GM12891 (cell line): ENCODE measurements at regions not wholly inside any gene's neighbourhood (a gene's known extent, or its start where the extent isn't known, plus 50 kb on each side); places are given as distances from the start of the nearest gene placed in this dataset.
"Not testable (repeated sequence)": the region's sequence is repeated elsewhere in the genome, so short reads cannot be mapped to it uniquely, and the experiment has no call there.

Source experiments
- DNase-seq: peaks from one replicate; pipeline ENCODE4 v3.0.0; 2011; ENCODE audit warnings: low spot score; ENCODE audit not compliant: insufficient read length
- FAIRE-seq: peaks from 2 replicates; lab custom pipeline; 2011; peaks lifted over from hg19 to GRCh38; lab: Jason Lieb, UNC
- PAX5 ChIP-seq: IDR thresholded peaks from 2 replicates; pipeline ENCODE4 v1.6.1; 2011; ENCODE audit warnings: low read length, moderate library complexity, mild to moderate bottlenecking; ENCODE audit not compliant: insufficient read depth, severe bottlenecking
- POLR2A ChIP-seq: IDR thresholded peaks from 2 replicates; pipeline ENCODE4 v1.6.1; 2011; ENCODE audit warnings: low read depth, low read length, control low read depth
- POLR2AphosphoS5 ChIP-seq: IDR thresholded peaks from 2 replicates; pipeline ENCODE4 v1.6.1; 2011; ENCODE audit warnings: low read depth, low read length, control low read depth
- POU2F2 ChIP-seq: IDR thresholded peaks from 2 replicates; pipeline ENCODE4 v1.6.1; 2011; ENCODE audit warnings: low read depth, mild to moderate bottlenecking, control low read depth, low read length, moderate library complexity
- SPI1 ChIP-seq: IDR thresholded peaks from 2 replicates; pipeline ENCODE4 v1.6.1; 2011; ENCODE audit warnings: low read depth, low read length, control low read depth
- TAF1 ChIP-seq: IDR thresholded peaks from 2 replicates; pipeline ENCODE4 v1.6.1; 2011; ENCODE audit warnings: low read depth, low read length, control low read depth

DNA sequence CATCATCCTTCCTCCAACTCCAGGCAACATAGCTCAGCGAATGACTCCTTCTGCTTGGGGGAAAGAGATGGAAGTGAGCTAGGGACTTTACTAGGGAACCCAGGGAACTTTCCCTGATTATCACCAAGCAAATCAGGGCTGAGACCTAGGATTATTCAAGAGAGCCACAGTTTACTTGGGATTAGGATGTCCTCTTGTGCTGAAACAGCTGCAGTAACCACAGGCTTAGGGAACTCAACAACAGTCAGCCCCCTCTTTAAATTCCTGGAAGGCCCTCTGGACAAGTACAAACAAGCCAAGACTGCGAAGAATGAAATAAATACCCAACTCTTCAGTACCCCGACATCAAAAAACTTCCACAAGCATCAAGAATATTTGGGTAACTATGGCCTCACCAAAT, 700.9 kb downstream of the COL12A1 start:
- no peak for TF ChIP-seq POU2F2
- TF ChIP-seq PAX5 = no peak
- no peak for TF ChIP-seq POLR2AphosphoS5
- no peak for TF ChIP-seq TAF1
- TF ChIP-seq SPI1 = no peak
- TF ChIP-seq POLR2A = no peak
- FAIRE-seq = no peak
- DNase-seq = no peak

- TF ChIP-seq SPI1 (no peak), POU2F2 (no peak), TAF1 (no peak), POLR2A (no peak), PAX5 (no peak), POLR2AphosphoS5 (no peak)
- DNase-seq (no peak), FAIRE-seq (no peak)
These were observed 713.3 kb downstream of the COL12A1 start for GRCh38 chr6:74492587-74492986.

DNA sequence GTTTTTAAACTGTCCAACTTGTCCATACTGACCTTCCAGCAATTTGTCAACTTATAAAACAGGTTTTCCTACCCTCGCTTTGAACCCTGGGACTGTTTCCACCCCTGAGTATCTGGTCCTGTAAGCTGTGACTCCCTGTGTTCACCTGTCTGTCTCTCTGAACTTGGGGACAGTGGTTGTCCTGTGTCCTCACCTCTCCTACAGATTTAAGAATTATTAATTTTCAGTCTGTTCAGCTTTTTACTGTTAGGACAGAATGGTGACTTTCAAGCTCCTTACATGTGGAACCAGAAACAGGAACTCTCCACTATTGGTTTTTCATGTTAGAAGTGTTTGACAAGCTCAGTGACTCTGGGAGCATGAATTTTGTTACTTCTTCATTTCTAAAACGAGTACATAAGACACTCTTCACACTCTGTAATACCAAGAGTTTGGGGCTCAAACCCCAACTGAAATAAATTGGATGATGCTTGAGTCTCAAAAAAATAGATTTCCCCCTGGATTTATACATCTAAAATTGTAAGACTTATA, 713.9 kb downstream of the COL12A1 start:
- FAIRE-seq = no peak
- TF ChIP-seq TAF1 = no peak
- no peak for TF ChIP-seq POU2F2
- TF ChIP-seq POLR2A = no peak
- no peak for TF ChIP-seq POLR2AphosphoS5
- TF ChIP-seq PAX5 = no peak
- TF ChIP-seq SPI1 = no peak
- no peak for DNase-seq

- DNase-seq, FAIRE-seq: not testable (repeated sequence)
These were observed 717.1 kb downstream of the COL12A1 start for GRCh38 chr6:74488726-74489125.

GRCh38 chr6:74482180-74482579, 723.7 kb downstream of the COL12A1 start:
- no peak for FAIRE-seq
- DNase-seq = no peak
- no peak for TF ChIP-seq SPI1
- no peak for TF ChIP-seq POLR2AphosphoS5
- TF ChIP-seq TAF1 = no peak
- no peak for TF ChIP-seq POU2F2
- no peak for TF ChIP-seq PAX5
- TF ChIP-seq POLR2A = no peak

DNA sequence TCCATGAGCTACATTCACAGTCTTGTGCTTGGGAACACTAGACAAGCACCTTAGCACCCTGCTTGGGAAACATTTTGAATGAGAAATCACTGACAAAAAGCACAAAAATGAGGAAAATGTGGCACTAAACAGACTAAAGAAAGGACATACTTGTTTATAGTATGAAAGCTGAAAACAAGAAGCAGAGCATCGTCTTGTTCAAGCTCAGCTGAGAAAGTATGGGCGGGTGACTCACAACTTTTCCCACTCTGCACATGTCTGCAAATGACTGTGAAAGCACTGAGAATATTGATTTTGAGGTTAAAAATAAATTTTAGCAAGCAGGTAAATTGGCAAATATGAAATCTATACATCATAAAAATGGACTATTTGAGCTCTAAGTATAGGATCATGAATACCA, 725.3 kb downstream of the COL12A1 start:
- FAIRE-seq (no peak), DNase-seq (no peak)
- TF ChIP-seq POLR2AphosphoS5 = no peak
- TF ChIP-seq POLR2A = no peak
- TF ChIP-seq TAF1 = no peak
- no peak for TF ChIP-seq POU2F2
- no peak for TF ChIP-seq PAX5
- no peak for TF ChIP-seq SPI1

- no peak for FAIRE-seq
- DNase-seq = no peak
- TF ChIP-seq SPI1 (no peak), POU2F2 (no peak), PAX5 (no peak), POLR2A (no peak), TAF1 (no peak), POLR2AphosphoS5 (no peak)
These were observed 725.9 kb downstream of the COL12A1 start for GRCh38 chr6:74479960-74480359.

- DNase-seq (no peak), FAIRE-seq (no peak)
- TF ChIP-seq POLR2A (no peak), POLR2AphosphoS5 (no peak), POU2F2 (no peak), PAX5 (no peak), SPI1 (no peak), TAF1 (no peak)
These were observed 726.4 kb downstream of the COL12A1 start for GRCh38 chr6:74479420-74479819.

GRCh38 chr6:74474046-74474445, 731.8 kb downstream of the COL12A1 start:
- FAIRE-seq, DNase-seq: not testable (repeated sequence)

GRCh38 chr6:74468552-74468951, 737.3 kb downstream of the COL12A1 start:
- not testable (repeated sequence) for DNase-seq, FAIRE-seq

GRCh38 chr6:74467533-74468215, 738.2 kb downstream of the COL12A1 start:
- no peak for TF ChIP-seq TAF1
- TF ChIP-seq POU2F2 = no peak
- no peak for TF ChIP-seq SPI1
- TF ChIP-seq PAX5 = no peak
- no peak for TF ChIP-seq POLR2AphosphoS5
- no peak for TF ChIP-seq POLR2A
- FAIRE-seq (no peak), DNase-seq (no peak)
